Endothelial cell of umbilical vein (primary cell): ENCODE measurements at regions not wholly inside any gene's neighbourhood (a gene's known extent, or its start where the extent isn't known, plus 50 kb on each side); places are given as distances from the start of the nearest gene placed in this dataset.

ENCODE experiments used
- BruUV-seq: library from RNA; stranded (reverse); fragments of 400-500 nt; replicated peaks from 2 replicates; lab custom pipeline; 2021; lab: Mats Ljungman, UMichigan
- CTCF ChIA-PET: fragments of 300-600, 350-600 bp; sonication (Branson Sonifier 250); formaldehyde crosslinking; loops from one replicate; lab custom pipeline; 2021; ENCODE audit warnings: antibody characterized with exemption, inconsistent platforms; lab: Charles Lee
- POLR2A ChIA-PET: fragments of 300-600, 350-600 bp; sonication (Branson Sonifier 250); formaldehyde crosslinking; loops from one replicate; lab custom pipeline; 2021; ENCODE audit warnings: antibody characterized with exemption, inconsistent platforms; lab: Charles Lee
- DNase-seq: peaks from one replicate; pipeline ENCODE4 v3.0.0-alpha.2; 2011; ENCODE audit warnings: low read depth, low spot score
- FAIRE-seq: peaks from 2 replicates; lab custom pipeline; 2011; peaks lifted over from hg19 to GRCh38; lab: Jason Lieb, UNC
- H2AFZ ChIP-seq: 2 replicates; pipeline ENCODE4 v1.6.0; 2012; ENCODE audit warnings: low read depth, low read length, control low read depth, inconsistent platforms
- H3K27ac ChIP-seq: 2 replicates; pipeline ENCODE4 v1.5.1; 2011; ENCODE audit warnings: low read depth, mild to moderate bottlenecking, control low read depth, low read length, moderate library complexity; ENCODE audit not compliant: insufficient read depth
- H3K27me3 ChIP-seq, 2 experiments: 2 replicates each; pipeline versions ENCODE4 v1.6.0 to v1.6.1; 2011; ENCODE audit warnings: low read length in 2 of 2, mixed read lengths in 1 of 2; ENCODE audit not compliant: control insufficient read depth in 2 of 2, insufficient read depth in 2 of 2
- H3K36me3 ChIP-seq, 2 experiments: 2 replicates in 1 of 2; 3 replicates in 1 of 2; pipeline ENCODE4 v1.5.1; 2011; ENCODE audit warnings: low read length in 2 of 2, mild to moderate bottlenecking in 1 of 2, moderate library complexity in 1 of 2; ENCODE audit not compliant: control insufficient read depth in 2 of 2, insufficient read depth in 2 of 2; ENCODE audit errors: extremely low read depth in 1 of 2
- H3K4me1 ChIP-seq: 3 replicates; pipeline ENCODE4 v1.5.1; 2011; ENCODE audit warnings: mild to moderate bottlenecking, low read length; ENCODE audit not compliant: control insufficient read depth, insufficient read depth; ENCODE audit errors: extremely low read depth
- H3K4me2 ChIP-seq: 2 replicates; pipeline ENCODE4 v1.6.1; 2011; ENCODE audit warnings: low read length, control low read depth, mixed read lengths; ENCODE audit not compliant: insufficient read depth
- H3K4me3 ChIP-seq, 3 experiments: fragments of 200-600 bp in 1 of 3; sonication (generic), shearing (Covaris generic) in 1 of 3; replicated peaks in 1 of 3; 2 replicates each; pipeline ENCODE4 v1.5.1; 2011 to 2016; ENCODE audit warnings: control low read depth in 3 of 3, low read length in 3 of 3, mild to moderate bottlenecking in 2 of 3, inconsistent platforms in 1 of 3, low read depth in 1 of 3, moderate library complexity in 1 of 3; ENCODE audit not compliant: insufficient read depth in 1 of 3
- H3K79me2 ChIP-seq: 2 replicates; pipeline ENCODE4 v1.6.0; 2012; ENCODE audit warnings: low read length, inconsistent platforms; ENCODE audit not compliant: control insufficient read depth, insufficient read depth
- H3K9ac ChIP-seq: replicated peaks from 2 replicates; pipeline ENCODE3; 2011; ENCODE audit warnings: low read length, control low read depth; ENCODE audit not compliant: insufficient read depth; ENCODE audit errors: extremely low read depth
- H3K9me1 ChIP-seq: replicated peaks from 3 replicates; pipeline ENCODE4 v1.6.0; 2011; ENCODE audit warnings: mild to moderate bottlenecking, low read length; ENCODE audit not compliant: control insufficient read depth, insufficient read depth; ENCODE audit errors: extremely low read depth
- H3K9me3 ChIP-seq: replicated peaks from 2 replicates; pipeline ENCODE4 v1.5.1; 2012; ENCODE audit warnings: low read length, inconsistent platforms; ENCODE audit not compliant: control insufficient read depth, insufficient read depth
- H4K20me1 ChIP-seq: replicated peaks from 2 replicates; pipeline ENCODE3; 2011; ENCODE audit warnings: mild to moderate bottlenecking, low read length; ENCODE audit not compliant: control insufficient read depth, insufficient read depth; ENCODE audit errors: extremely low read depth
- CTCF ChIP-seq, 2 donors: IDR thresholded peaks; 1 replicate in 1 of 2; 2 replicates in 1 of 2; pipeline ENCODE4 v1.5.1; 2011; ENCODE audit warnings: low read length in 2 of 2, mild to moderate bottlenecking in 2 of 2, moderate library complexity in 2 of 2, control low read depth in 1 of 2, inconsistent platforms in 1 of 2, low read depth in 1 of 2; ENCODE audit not compliant: insufficient read depth in 1 of 2; ENCODE audit errors: extremely low read depth in 1 of 2
- EZH2 ChIP-seq: IDR thresholded peaks from 2 replicates; pipeline ENCODE4 v1.6.1; 2012; ENCODE audit warnings: borderline replicate concordance, low read depth, mild to moderate bottlenecking, moderate library complexity, low read length, inconsistent platforms; ENCODE audit not compliant: severe bottlenecking
- FOS ChIP-seq: IDR thresholded peaks from 2 replicates; pipeline ENCODE4 v1.6.1; 2011; ENCODE audit warnings: mild to moderate bottlenecking, low read length, moderate library complexity, borderline replicate concordance; ENCODE audit not compliant: insufficient read depth
- POLR2A ChIP-seq: IDR thresholded peaks from 2 replicates; pipeline ENCODE4 v1.6.1; 2012; ENCODE audit warnings: low read depth, mild to moderate bottlenecking, control low read depth, low read length
- POLR2AphosphoS5 ChIP-seq: IDR thresholded peaks from 2 replicates; pipeline ENCODE4 v1.6.1; 2012; ENCODE audit warnings: low read depth, mild to moderate bottlenecking, control low read depth, low read length, moderate library complexity; ENCODE audit not compliant: insufficient read depth
- dilution Hi-C: fragments of 300-500 bp; cut with MboI; formaldehyde crosslinking; loops from one replicate; pipeline ENCODE4 v1.15.0; 2019; ENCODE audit warnings: low sequenced_read_pairs; ENCODE audit not compliant: extremely low pct_ligation_motif_present
- intact Hi-C: fragments of 100-400 bp; cut with micrococcal nuclease; formaldehyde crosslinking; loops from one replicate; pipeline ENCODE4 v1.10.0; 2022

GRCh38 chr5:143648696-143649095, 163.3 kb upstream of the HMHB1 start:
- ChIA-PET CTCF (no interaction called here), POLR2A (no interaction called here)
- TF ChIP-seq POLR2A (no peak), CTCF (IDR thresholded peaks at IDR 0.05; ENCODE audit: extremely low read depth in 1 of 2, insufficient read depth in 1 of 2, low read depth in 1 of 2, low read length in 2 of 2) (peak in 1 of 2 donors; percentile 8)
- H3K36me3 ChIP-seq: no peaks in the 10 kb centered on the region
- no TSS peak for BruUV-seq
- no peak overlapping the region for H2AFZ ChIP-seq
- H3K79me2 ChIP-seq: no peaks in the 10 kb centered on the region
- no peak overlapping the region for H3K4me2 ChIP-seq
- intact Hi-C loops: no loop called here
- no peak overlapping the region for H3K9ac ChIP-seq
- no peak overlapping the region for H3K4me3 ChIP-seq
- no peaks in the 10 kb centered on the region for H3K9me1 ChIP-seq
- H4K20me1 ChIP-seq: no peaks in the 10 kb centered on the region
- no peaks in the 10 kb centered on the region for H3K4me1 ChIP-seq
- DNase-seq (no peak), FAIRE-seq (no peak)
- dilution Hi-C loops: no loop called here
- H3K27me3 ChIP-seq: no peaks in the 10 kb centered on the region
- no peak overlapping the region for H3K27ac ChIP-seq
- no peaks in the 10 kb centered on the region for H3K9me3 ChIP-seq

GRCh38 chr5:143646961-143647360, 165.0 kb upstream of the HMHB1 start:
- Histone ChIP-seq H2AFZ (no peak overlapping the region), H3K4me3 (no peak overlapping the region), H3K79me2 (no peaks in the 10 kb centered on the region), H3K9me1 (no peaks in the 10 kb centered on the region), H4K20me1 (no peaks in the 10 kb centered on the region), H3K27ac (no peak overlapping the region), H3K9ac (no peak overlapping the region), H3K27me3 (no peaks in the 10 kb centered on the region), H3K9me3 (no peaks in the 10 kb centered on the region), H3K4me2 (no peak overlapping the region), H3K36me3 (no peaks in the 10 kb centered on the region), H3K4me1 (no peaks in the 10 kb centered on the region)
- POLR2A ChIA-PET: no interaction called here
- intact Hi-C loops: no loop called here
- dilution Hi-C loops: no loop called here
- FAIRE-seq (no peak), DNase-seq (no peak)
- BruUV-seq: no TSS peak
- TF ChIP-seq FOS: no peak
- no peak for TF ChIP-seq POLR2AphosphoS5
- no peak for TF ChIP-seq CTCF (IDR thresholded peaks at IDR 0.05; ENCODE audit: extremely low read depth in 1 of 2, insufficient read depth in 1 of 2, low read depth in 1 of 2, low read length in 2 of 2)
- no peak for TF ChIP-seq EZH2
- CTCF ChIA-PET: interaction anchor here (1.4 kb wide), 1 partner anchor 159 kb away, joined by 3 read pairs; no protein-coding TSS in a partner anchor
